Endothelial cell (in vitro differentiated cells): ENCODE measurements at regions not wholly inside any gene's neighbourhood (a gene's known extent, or its start where the extent isn't known, plus 50 kb on each side); places are given as distances from the start of the nearest gene placed in this dataset.
"Not testable (repeated sequence)": the region's sequence is repeated elsewhere in the genome, so short reads cannot be mapped to it uniquely, and the experiment has no call there.

Experiments
- DNase-seq: peaks from one replicate; pipeline ENCODE4 v3.0.0; 2021; ENCODE audit warnings: low spot score
- H3K27ac Mint-ChIP-seq: one replicate; pipeline ENCODE4 v1.8.0; 2021; ENCODE audit warnings: mixed read lengths, inconsistent platforms; ENCODE audit not compliant: unreplicated experiment
- H3K27me3 Mint-ChIP-seq: one replicate; pipeline ENCODE4 v1.8.0; 2021; ENCODE audit warnings: mild to moderate bottlenecking, moderate library complexity, mixed read lengths, inconsistent platforms; ENCODE audit not compliant: unreplicated experiment
- H3K36me3 Mint-ChIP-seq: one replicate; pipeline ENCODE4 v1.8.0; 2021; ENCODE audit warnings: mild to moderate bottlenecking, low read depth, mixed read lengths, inconsistent platforms; ENCODE audit not compliant: unreplicated experiment
- H3K4me1 Mint-ChIP-seq: one replicate; pipeline ENCODE4 v1.8.0; 2021; ENCODE audit warnings: mild to moderate bottlenecking, mixed read lengths, inconsistent platforms; ENCODE audit not compliant: unreplicated experiment
- H3K4me3 Mint-ChIP-seq: one replicate; pipeline ENCODE4 v1.8.0; 2021; ENCODE audit warnings: mild to moderate bottlenecking, mixed read lengths, inconsistent platforms; ENCODE audit not compliant: unreplicated experiment
- H3K9me3 Mint-ChIP-seq: one replicate; pipeline ENCODE4 v1.8.0; 2021; ENCODE audit warnings: mixed read lengths, inconsistent platforms; ENCODE audit not compliant: unreplicated experiment
- TF ChIP-seq, protein P1 (sequence below): fragments of 200-600 bp; sonication (generic); IDR thresholded peaks from one replicate; pipeline ENCODE4 v1.5.0; 2021; ENCODE audit warnings: antibody characterized with exemption; ENCODE audit not compliant: unreplicated experiment

DNA sequence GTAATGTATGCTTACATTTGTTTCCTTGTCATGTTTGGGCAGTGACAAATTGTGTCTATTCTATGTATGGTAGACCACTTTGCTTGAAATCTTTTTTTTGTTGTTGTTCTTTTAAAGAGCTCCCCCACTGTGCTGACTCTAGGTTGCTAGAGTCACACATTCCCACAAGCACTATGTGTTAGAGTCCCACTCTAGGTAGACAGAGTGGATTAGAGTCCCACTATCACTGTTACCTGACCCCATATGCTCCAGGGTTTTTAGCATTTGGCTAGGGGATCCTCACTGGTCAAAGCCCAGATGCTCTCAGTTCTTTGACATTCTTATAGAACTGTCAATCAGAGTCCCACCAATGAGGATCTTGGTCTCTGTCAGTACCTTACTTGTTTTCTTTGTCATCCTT lies 111.2 kb upstream of the TMSB4Y start:
- Mint-ChIP-seq H3K4me1 (no peaks in the 10 kb centered on the region), H3K4me3 (no peak overlapping the region), H3K9me3 (no peaks in the 10 kb centered on the region), H3K27me3 (no peaks in the 10 kb centered on the region), H3K27ac (no peak overlapping the region), H3K36me3 (no peaks in the 10 kb centered on the region)
- no peak for DNase-seq
- TF ChIP-seq, protein P1, sequence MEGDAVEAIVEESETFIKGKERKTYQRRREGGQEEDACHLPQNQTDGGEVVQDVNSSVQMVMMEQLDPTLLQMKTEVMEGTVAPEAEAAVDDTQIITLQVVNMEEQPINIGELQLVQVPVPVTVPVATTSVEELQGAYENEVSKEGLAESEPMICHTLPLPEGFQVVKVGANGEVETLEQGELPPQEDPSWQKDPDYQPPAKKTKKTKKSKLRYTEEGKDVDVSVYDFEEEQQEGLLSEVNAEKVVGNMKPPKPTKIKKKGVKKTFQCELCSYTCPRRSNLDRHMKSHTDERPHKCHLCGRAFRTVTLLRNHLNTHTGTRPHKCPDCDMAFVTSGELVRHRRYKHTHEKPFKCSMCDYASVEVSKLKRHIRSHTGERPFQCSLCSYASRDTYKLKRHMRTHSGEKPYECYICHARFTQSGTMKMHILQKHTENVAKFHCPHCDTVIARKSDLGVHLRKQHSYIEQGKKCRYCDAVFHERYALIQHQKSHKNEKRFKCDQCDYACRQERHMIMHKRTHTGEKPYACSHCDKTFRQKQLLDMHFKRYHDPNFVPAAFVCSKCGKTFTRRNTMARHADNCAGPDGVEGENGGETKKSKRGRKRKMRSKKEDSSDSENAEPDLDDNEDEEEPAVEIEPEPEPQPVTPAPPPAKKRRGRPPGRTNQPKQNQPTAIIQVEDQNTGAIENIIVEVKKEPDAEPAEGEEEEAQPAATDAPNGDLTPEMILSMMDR = no peak

GRCh38 chrY:13570931-13571330 lies 91.1 kb upstream of the UTY start:
- not testable (repeated sequence) for H3K4me3 Mint-ChIP-seq, H3K27me3 Mint-ChIP-seq, DNase-seq, H3K36me3 Mint-ChIP-seq, H3K4me1 Mint-ChIP-seq, H3K9me3 Mint-ChIP-seq, H3K27ac Mint-ChIP-seq

GRCh38 chrY:13567186-13567585 lies 87.4 kb upstream of the UTY start:
- TF ChIP-seq, protein P1 = no peak
- no peaks in the 10 kb centered on the region for H3K9me3 Mint-ChIP-seq
- no peak overlapping the region for H3K4me3 Mint-ChIP-seq
- no peaks in the 10 kb centered on the region for H3K27me3 Mint-ChIP-seq
- no peak overlapping the region for H3K27ac Mint-ChIP-seq
- DNase-seq = no peak
- H3K36me3 Mint-ChIP-seq = no peaks in the 10 kb centered on the region
- H3K4me1 Mint-ChIP-seq = no peaks in the 10 kb centered on the region

GRCh38 chrY:13554949-13555348 lies 75.1 kb upstream of the UTY start:
- Mint-ChIP-seq H3K4me3 (no peak overlapping the region), H3K36me3 (no peaks in the 10 kb centered on the region)

DNA sequence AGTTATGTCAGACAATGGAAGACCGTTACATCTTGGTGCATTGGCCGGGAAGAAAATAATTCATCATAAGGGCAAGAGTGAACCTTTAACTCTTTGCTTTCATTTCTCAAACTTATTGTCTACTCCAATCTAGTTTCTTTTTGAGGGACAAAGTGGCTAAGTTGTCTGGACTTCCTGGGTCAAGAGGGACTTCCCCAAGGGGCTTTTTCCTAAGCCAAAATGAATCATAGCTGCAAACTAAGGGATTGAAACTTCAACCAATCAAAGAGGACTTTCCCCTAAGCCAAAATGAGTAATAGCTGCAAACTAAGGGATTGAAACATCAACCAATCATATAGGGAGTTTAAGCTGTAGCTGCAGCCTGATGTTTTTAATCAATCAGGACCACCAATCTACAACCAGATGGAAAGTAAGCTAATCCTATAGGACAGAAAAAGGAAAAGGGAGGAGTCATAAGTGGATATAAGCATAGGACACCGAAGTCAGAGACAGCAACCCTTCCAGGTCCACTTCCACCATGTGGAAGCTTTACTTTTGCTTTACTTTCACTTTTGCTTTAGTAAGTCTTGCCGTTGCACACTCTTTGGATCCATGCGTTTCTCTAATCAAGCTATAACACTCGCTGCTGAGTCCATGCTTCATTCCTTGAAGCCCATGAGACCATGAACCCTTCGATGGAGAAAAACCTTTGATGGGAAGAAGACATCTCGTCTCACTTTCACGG lies 72.7 kb upstream of the UTY start:
- DNase-seq = no peak
- Mint-ChIP-seq H3K27me3 (peaks cover 3% of the 10 kb centered on the region), H3K4me1 (no peaks in the 10 kb centered on the region), H3K27ac (no peak overlapping the region), H3K4me3 (no peak overlapping the region), H3K9me3 (no peaks in the 10 kb centered on the region), H3K36me3 (no peaks in the 10 kb centered on the region)
- TF ChIP-seq, protein P1 = no peak

More at GRCh38 chrY:13554949-13555348, 75.1 kb upstream of the UTY start:
- H3K4me1 Mint-ChIP-seq = no peaks in the 10 kb centered on the region
- no peak for DNase-seq
- TF ChIP-seq, protein P1 = no peak
- H3K27me3 Mint-ChIP-seq = peaks cover 3% of the 10 kb centered on the region
- H3K9me3 Mint-ChIP-seq = no peaks in the 10 kb centered on the region
- no peak overlapping the region for H3K27ac Mint-ChIP-seq
